Activated naive CD8-positive, alpha-beta T cell treated with anti-CD3 and anti-CD28 coated beads, Interleukin-2, amount 50 U/mL, for 24 hours (primary cell): ENCODE measurements at regions not wholly inside any gene's neighbourhood (a gene's known extent, or its start where the extent isn't known, plus 50 kb on each side); places are given as distances from the start of the nearest gene placed in this dataset.

ENCODE experiments used
- ATAC-seq: fragments of 150-1000 bp; cut with Tn5 transposase; one replicate; pipeline ENCODE4 v1.10.0; 2021
- DNase-seq: peaks from one replicate; pipeline ENCODE4 v3.0.0; 2021
- H3K27ac Mint-ChIP-seq: one replicate; pipeline ENCODE4 v1.8.0; 2021; ENCODE audit warnings: mild to moderate bottlenecking, mixed read lengths
- H3K27me3 Mint-ChIP-seq: one replicate; pipeline ENCODE4 v1.8.0; 2021; ENCODE audit warnings: mixed read lengths
- H3K36me3 Mint-ChIP-seq: one replicate; pipeline ENCODE4 v1.8.0; 2021; ENCODE audit warnings: low read depth, mixed read lengths
- H3K4me1 Mint-ChIP-seq: one replicate; pipeline ENCODE4 v1.8.0; 2021; ENCODE audit warnings: mixed read lengths
- H3K4me3 Mint-ChIP-seq: one replicate; pipeline ENCODE4 v1.8.0; 2021; ENCODE audit warnings: mild to moderate bottlenecking, moderate library complexity, mixed read lengths
- H3K9me3 Mint-ChIP-seq: one replicate; pipeline ENCODE4 v1.8.0; 2021; ENCODE audit warnings: mixed read lengths

GRCh38 chr7:27299861-27300260, 57.3 kb downstream of the EVX1 start:
- no peaks in the 10 kb centered on the region for H3K4me1 Mint-ChIP-seq
- H3K4me3 Mint-ChIP-seq: no peak overlapping the region
- H3K27me3 Mint-ChIP-seq: peaks cover 7% of the 10 kb centered on the region
- DNase-seq (no peak), ATAC-seq (no peak)
- H3K9me3 Mint-ChIP-seq: no peaks in the 10 kb centered on the region
- H3K27ac Mint-ChIP-seq: no peak overlapping the region
- no peaks in the 10 kb centered on the region for H3K36me3 Mint-ChIP-seq

- H3K4me1 Mint-ChIP-seq: no peaks in the 10 kb centered on the region
- H3K4me3 Mint-ChIP-seq: no peak overlapping the region
- H3K27me3 Mint-ChIP-seq: peaks cover 7% of the 10 kb centered on the region
- ATAC-seq (no peak), DNase-seq (no peak)
- no peaks in the 10 kb centered on the region for H3K36me3 Mint-ChIP-seq
- no peak overlapping the region for H3K27ac Mint-ChIP-seq
- H3K9me3 Mint-ChIP-seq: no peaks in the 10 kb centered on the region
Measured at GRCh38 chr7:27300421-27300820, 57.8 kb downstream of the EVX1 start.

- ATAC-seq: no peak
- H3K9me3 Mint-ChIP-seq: no peaks in the 10 kb centered on the region
- peaks cover 5% of the 10 kb centered on the region for H3K27me3 Mint-ChIP-seq
- no peaks in the 10 kb centered on the region for H3K36me3 Mint-ChIP-seq
- no peak overlapping the region for H3K27ac Mint-ChIP-seq
- DNase-seq: no peak
- no peak overlapping the region for H3K4me3 Mint-ChIP-seq
- no peaks in the 10 kb centered on the region for H3K4me1 Mint-ChIP-seq
Measured at GRCh38 chr7:27302590-27302989, 60.0 kb downstream of the EVX1 start.

GRCh38 chr7:27303026-27303425, 60.4 kb downstream of the EVX1 start:
- Mint-ChIP-seq H3K36me3 (no peaks in the 10 kb centered on the region), H3K4me3 (no peak overlapping the region), H3K27ac (no peak overlapping the region), H3K27me3 (peaks cover 5% of the 10 kb centered on the region), H3K9me3 (no peaks in the 10 kb centered on the region), H3K4me1 (no peaks in the 10 kb centered on the region)
- DNase-seq: no peak
- ATAC-seq: no peak

GRCh38 chr7:27305854-27306253, 63.3 kb downstream of the EVX1 start:
- Mint-ChIP-seq H3K4me3 (no peak overlapping the region), H3K27ac (no peak overlapping the region), H3K9me3 (no peaks in the 10 kb centered on the region), H3K4me1 (no peaks in the 10 kb centered on the region), H3K27me3 (peaks cover 5% of the 10 kb centered on the region), H3K36me3 (no peaks in the 10 kb centered on the region)
- ATAC-seq: no peak
- no peak for DNase-seq

- H3K4me1 Mint-ChIP-seq: no peaks in the 10 kb centered on the region
- no peak for DNase-seq
- H3K27ac Mint-ChIP-seq: no peak overlapping the region
- no peak overlapping the region for H3K4me3 Mint-ChIP-seq
- H3K27me3 Mint-ChIP-seq: peaks cover 21% of the 10 kb centered on the region
- H3K36me3 Mint-ChIP-seq: no peaks in the 10 kb centered on the region
- no peaks in the 10 kb centered on the region for H3K9me3 Mint-ChIP-seq
- ATAC-seq: no peak
Measured at GRCh38 chr7:27312820-27313219, 70.2 kb downstream of the EVX1 start.

GRCh38 chr7:27314111-27314510, 71.5 kb downstream of the EVX1 start:
- DNase-seq (no peak), ATAC-seq (no peak)
- H3K4me1 Mint-ChIP-seq: no peaks in the 10 kb centered on the region
- H3K27me3 Mint-ChIP-seq: peaks cover 27% of the 10 kb centered on the region
- H3K36me3 Mint-ChIP-seq: peaks cover under 1% of the 10 kb centered on the region
- H3K9me3 Mint-ChIP-seq: peaks cover 2% of the 10 kb centered on the region
- no peak overlapping the region for H3K27ac Mint-ChIP-seq
- H3K4me3 Mint-ChIP-seq: no peak overlapping the region

GRCh38 chr7:27315066-27315465, 72.5 kb downstream of the EVX1 start:
- Mint-ChIP-seq H3K4me3 (no peak overlapping the region), H3K9me3 (peaks cover 6% of the 10 kb centered on the region), H3K27ac (no peak overlapping the region), H3K4me1 (no peaks in the 10 kb centered on the region), H3K27me3 (peaks cover 31% of the 10 kb centered on the region), H3K36me3 (peaks cover 2% of the 10 kb centered on the region)
- DNase-seq (no peak), ATAC-seq (no peak)

- H3K4me1 Mint-ChIP-seq: no peaks in the 10 kb centered on the region
- no peak for ATAC-seq
- peaks cover 2% of the 10 kb centered on the region for H3K36me3 Mint-ChIP-seq
- peaks cover 6% of the 10 kb centered on the region for H3K9me3 Mint-ChIP-seq
- no peak overlapping the region for H3K4me3 Mint-ChIP-seq
- DNase-seq: no peak
- H3K27me3 Mint-ChIP-seq: peaks cover 31% of the 10 kb centered on the region
- H3K27ac Mint-ChIP-seq: no peak overlapping the region
Measured at GRCh38 chr7:27316311-27316710, 73.7 kb downstream of the EVX1 start.

- H3K36me3 Mint-ChIP-seq: peaks cover under 1% of the 10 kb centered on the region
- ATAC-seq (no peak), DNase-seq (no peak)
- no peak overlapping the region for H3K27ac Mint-ChIP-seq
- H3K27me3 Mint-ChIP-seq: peaks cover 21% of the 10 kb centered on the region
- peaks cover 3% of the 10 kb centered on the region for H3K9me3 Mint-ChIP-seq
- no peak overlapping the region for H3K4me3 Mint-ChIP-seq
- no peaks in the 10 kb centered on the region for H3K4me1 Mint-ChIP-seq
Measured at GRCh38 chr7:27324246-27324645, 81.6 kb downstream of the EVX1 start.

GRCh38 chr7:27329909-27330308, 87.3 kb downstream of the EVX1 start:
- Mint-ChIP-seq H3K27ac (no peak overlapping the region), H3K36me3 (no peaks in the 10 kb centered on the region), H3K9me3 (peaks cover 6% of the 10 kb centered on the region), H3K4me1 (no peaks in the 10 kb centered on the region), H3K27me3 (peaks cover 5% of the 10 kb centered on the region), H3K4me3 (no peak overlapping the region)
- ATAC-seq (no peak), DNase-seq (no peak)

GRCh38 chr7:27339478-27339877, 96.9 kb downstream of the EVX1 start:
- Mint-ChIP-seq H3K9me3 (peaks cover 3% of the 10 kb centered on the region), H3K4me1 (no peaks in the 10 kb centered on the region), H3K27me3 (peaks cover 15% of the 10 kb centered on the region), H3K27ac (no peak overlapping the region), H3K4me3 (no peak overlapping the region), H3K36me3 (no peaks in the 10 kb centered on the region)
- ATAC-seq (no peak), DNase-seq (no peak)

- ATAC-seq: no peak
- no peak overlapping the region for H3K27ac Mint-ChIP-seq
Measured at GRCh38 chr7:27344471-27344870, 101.9 kb downstream of the EVX1 start.

GRCh38 chr7:27345164-27345887, 102.7 kb downstream of the EVX1 start:
- Mint-ChIP-seq H3K4me1 (no peaks in the 10 kb centered on the region), H3K27me3 (peaks cover 20% of the 10 kb centered on the region), H3K4me3 (no peak overlapping the region), H3K36me3 (no peaks in the 10 kb centered on the region), H3K27ac (no peak overlapping the region), H3K9me3 (no peaks in the 10 kb centered on the region)
- DNase-seq (no peak), ATAC-seq (no peak)

More at GRCh38 chr7:27344471-27344870, 101.9 kb downstream of the EVX1 start:
- H3K36me3 Mint-ChIP-seq: no peaks in the 10 kb centered on the region
- peaks cover 17% of the 10 kb centered on the region for H3K27me3 Mint-ChIP-seq
- H3K4me1 Mint-ChIP-seq: no peaks in the 10 kb centered on the region
- no peak for DNase-seq
- H3K9me3 Mint-ChIP-seq: no peaks in the 10 kb centered on the region
- H3K4me3 Mint-ChIP-seq: no peak overlapping the region

- H3K4me3 Mint-ChIP-seq: no peak overlapping the region
- DNase-seq (no peak), ATAC-seq (no peak)
- H3K27me3 Mint-ChIP-seq: peaks cover 16% of the 10 kb centered on the region
- H3K36me3 Mint-ChIP-seq: no peaks in the 10 kb centered on the region
- no peaks in the 10 kb centered on the region for H3K4me1 Mint-ChIP-seq
- no peaks in the 10 kb centered on the region for H3K9me3 Mint-ChIP-seq
- H3K27ac Mint-ChIP-seq: no peak overlapping the region
Measured at GRCh38 chr7:27345997-27346396, 103.4 kb downstream of the EVX1 start.
